HEK293 (cell line): ENCODE measurements at regions not wholly inside any gene's neighbourhood (a gene's known extent, or its start where the extent isn't known, plus 50 kb on each side); places are given as distances from the start of the nearest gene placed in this dataset.

Experiments used
- CTCF ChIA-PET: fragments of 350-600 bp; formaldehyde crosslinking; extraction: SDS; loops from one replicate; lab custom pipeline; 2021; ENCODE audit warnings: antibody characterized with exemption; lab: Yijun Ruan, JAX
- POLR2A ChIA-PET: fragments of 300-600 bp; formaldehyde crosslinking; extraction: SDS; loops from one replicate; lab custom pipeline; 2020; ENCODE audit warnings: antibody characterized with exemption, inconsistent platforms; lab: Yijun Ruan, JAX
- H3K27ac ChIP-seq: fragments of 200-500 bp; sonication (Bioruptor generic); 2 replicates; pipeline ENCODE4 v1.5.1; 2014; ENCODE audit warnings: low read depth, low read length, control low read depth, inconsistent platforms; ENCODE audit errors: extremely low read depth
- H3K36me3 ChIP-seq, 2 experiments: fragments of 200-500 bp in 1 of 2; sonication (Bioruptor generic) in 1 of 2; 1 replicate in 1 of 2; 2 replicates in 1 of 2; pipeline ENCODE4 v1.5.1; 2014 to 2017; ENCODE audit warnings: inconsistent platforms in 2 of 2, low read length in 2 of 2; ENCODE audit not compliant: control insufficient read depth in 2 of 2, insufficient read depth in 1 of 2
- H3K4me1 ChIP-seq: fragments of 200-500 bp; sonication (Bioruptor generic); 2 replicates; pipeline ENCODE4 v1.5.1; 2014; ENCODE audit warnings: mild to moderate bottlenecking, low read length, inconsistent platforms; ENCODE audit not compliant: control insufficient read depth, insufficient read depth
- H3K4me3 ChIP-seq: 2 replicates; pipeline ENCODE4 v1.5.1; 2011; ENCODE audit warnings: low read depth, mild to moderate bottlenecking, control low read depth, low read length, moderate library complexity
- H3K9me3 ChIP-seq: fragments of 200-500 bp; sonication (Bioruptor generic); 2 replicates; pipeline ENCODE4 v1.5.1; 2014; ENCODE audit warnings: low read depth, low read length, inconsistent platforms; ENCODE audit not compliant: control insufficient read depth, insufficient read depth
- GLI4 ChIP-seq: fragments of 450-650 bp; formaldehyde crosslinking; IDR thresholded peaks from 2 replicates; pipeline ENCODE4 v1.5.1; 2016; ENCODE audit warnings: missing biosample characterization, missing genetic modification characterization
- HOXC10 ChIP-seq: sonication (generic); formaldehyde crosslinking; IDR thresholded peaks from 2 replicates; pipeline ENCODE4 v1.8.1; 2023; ENCODE audit warnings: mild to moderate bottlenecking, missing genetic modification reagents
- MEIS1 ChIP-seq: sonication (generic); formaldehyde crosslinking; IDR thresholded peaks from 2 replicates; pipeline ENCODE4 v1.8.1; 2022; ENCODE audit warnings: missing genetic modification reagents, mild to moderate bottlenecking, borderline replicate concordance
- RBAK ChIP-seq: fragments of 450-650 bp; formaldehyde crosslinking; IDR thresholded peaks from 2 replicates; pipeline ENCODE4 v1.5.1; 2016; ENCODE audit warnings: missing biosample characterization, missing genetic modification characterization
- SETDB1 ChIP-seq: IDR thresholded peaks from one replicate; pipeline ENCODE4 v1.6.1; 2017; ENCODE audit warnings: mild to moderate bottlenecking, low read length, moderate library complexity, mixed read lengths; ENCODE audit not compliant: insufficient read length
- ZBTB7A ChIP-seq: fragments of 450-650 bp; formaldehyde crosslinking; IDR thresholded peaks from 2 replicates; pipeline ENCODE4 v1.5.1; 2016; ENCODE audit warnings: low read depth, missing biosample characterization, missing genetic modification characterization
- ZFP41 ChIP-seq: fragments of 450-650 bp; formaldehyde crosslinking; IDR thresholded peaks from 2 replicates; pipeline ENCODE4 v1.5.1; 2016; ENCODE audit warnings: missing biosample characterization, missing genetic modification characterization, borderline replicate concordance
- ZNF175 ChIP-seq: fragments of 450-650 bp; formaldehyde crosslinking; IDR thresholded peaks from 2 replicates; pipeline ENCODE4 v1.5.1; 2016; ENCODE audit warnings: missing biosample characterization, missing genetic modification characterization
- ZNF23 ChIP-seq: fragments of 450-650 bp; formaldehyde crosslinking; IDR thresholded peaks from 2 replicates; pipeline ENCODE4 v1.5.1; 2016; ENCODE audit warnings: missing biosample characterization, missing genetic modification characterization, borderline replicate concordance
- ZNF239 ChIP-seq: fragments of 450-650 bp; formaldehyde crosslinking; IDR thresholded peaks from 2 replicates; pipeline ENCODE4 v1.5.1; 2016; ENCODE audit warnings: missing biosample characterization, missing genetic modification characterization
- ZNF266 ChIP-seq: fragments of 450-650 bp; formaldehyde crosslinking; IDR thresholded peaks from 2 replicates; pipeline ENCODE4 v1.5.1; 2016; ENCODE audit warnings: missing biosample characterization, missing genetic modification characterization, low read depth
- ZNF292 ChIP-seq: fragments of 450-650 bp; formaldehyde crosslinking; IDR thresholded peaks from 2 replicates; pipeline ENCODE4 v1.5.1; 2016; ENCODE audit warnings: low read depth, missing biosample characterization, missing genetic modification characterization, borderline replicate concordance
- ZNF324 ChIP-seq: fragments of 450-650 bp; formaldehyde crosslinking; IDR thresholded peaks from 2 replicates; pipeline ENCODE4 v1.5.1; 2016; ENCODE audit warnings: missing biosample characterization, missing genetic modification characterization
- ZNF341 ChIP-seq: fragments of 450-650 bp; formaldehyde crosslinking; IDR thresholded peaks from 2 replicates; pipeline ENCODE4; 2016; ENCODE audit warnings: low read depth, missing biosample characterization, missing genetic modification characterization
- ZNF449 ChIP-seq: fragments of 450-650 bp; formaldehyde crosslinking; IDR thresholded peaks from 2 replicates; pipeline ENCODE4 v1.5.1; 2017; ENCODE audit warnings: missing biosample characterization, mild to moderate bottlenecking, missing genetic modification characterization, moderate library complexity
- ZNF473 ChIP-seq: fragments of 450-650 bp; formaldehyde crosslinking; IDR thresholded peaks from 2 replicates; pipeline ENCODE4 v1.5.1; 2017; ENCODE audit warnings: missing biosample characterization, missing genetic modification characterization
- ZNF488 ChIP-seq: fragments of 450-650 bp; formaldehyde crosslinking; IDR thresholded peaks from 2 replicates; pipeline ENCODE4 v1.5.1; 2016; ENCODE audit warnings: missing biosample characterization, missing genetic modification characterization
- ZNF561 ChIP-seq: fragments of 450-650 bp; IDR thresholded peaks from 2 replicates; pipeline ENCODE4 v1.5.1; 2018; ENCODE audit warnings: missing biosample characterization, missing genetic modification characterization, borderline replicate concordance
- ZNF621 ChIP-seq: fragments of 450-650 bp; formaldehyde crosslinking; IDR thresholded peaks from 2 replicates; pipeline ENCODE4 v1.5.1; 2017; ENCODE audit warnings: missing biosample characterization, missing genetic modification characterization
- ZNF626 ChIP-seq: fragments of 450-650 bp; sonication (Bioruptor Pico); formaldehyde crosslinking; IDR thresholded peaks from 2 replicates; pipeline ENCODE4 v1.5.1; 2018; ENCODE audit warnings: missing biosample characterization, missing genetic modification characterization, inconsistent platforms
- ZNF658 ChIP-seq: fragments of 450-650 bp; formaldehyde crosslinking; IDR thresholded peaks from 2 replicates; pipeline ENCODE4; 2016; ENCODE audit warnings: missing biosample characterization, missing genetic modification characterization
- ZSCAN23 ChIP-seq: fragments of 450-650 bp; formaldehyde crosslinking; IDR thresholded peaks from 2 replicates; pipeline ENCODE4 v1.5.1; 2016; ENCODE audit warnings: missing biosample characterization, missing genetic modification characterization
- TF ChIP-seq, protein P1 (sequence below): fragments of 450-650 bp; formaldehyde crosslinking; IDR thresholded peaks from 2 replicates; pipeline ENCODE4 v1.5.1; 2016; ENCODE audit warnings: missing biosample characterization, missing genetic modification characterization
- TF ChIP-seq, protein P2 (sequence below): fragments of 450-650 bp; formaldehyde crosslinking; IDR thresholded peaks from 2 replicates; pipeline ENCODE4 v1.5.1; 2016; ENCODE audit warnings: missing biosample characterization, missing genetic modification characterization, borderline replicate concordance
- TF ChIP-seq, protein P3 (sequence below): fragments of 450-650 bp; formaldehyde crosslinking; IDR thresholded peaks from 2 replicates; pipeline ENCODE4 v1.5.1; 2016; ENCODE audit warnings: missing biosample characterization, missing genetic modification characterization

- H3K4me3 ChIP-seq, result no peak overlapping the region
- TF ChIP-seq ZNF239 (tag by site-specific recombination) (no peak), ZNF449 (tag by site-specific recombination) (no peak), ZNF175 (tag by site-specific recombination) (no peak), ZBTB7A (tag by site-specific recombination) (no peak), ZNF658 (tag by site-specific recombination) (no peak), ZNF621 (no peak), ZNF561 (tag by site-specific recombination) (no peak), ZNF626 (tag by site-specific recombination) (no peak), ZNF473 (tag by site-specific recombination) (no peak), ZNF341 (no peak), ZNF23 (tag by site-specific recombination) (no peak), ZNF488 (tag by site-specific recombination) (no peak), HOXC10 (CRISPR knock-in tag) (no peak), ZNF324 (tag by site-specific recombination) (no peak), MEIS1 (CRISPR knock-in tag) (no peak), GLI4 (tag by site-specific recombination) (no peak), ZNF266 (tag by site-specific recombination) (no peak), ZNF292 (tag by site-specific recombination) (no peak)
- TF ChIP-seq, protein P1, sequence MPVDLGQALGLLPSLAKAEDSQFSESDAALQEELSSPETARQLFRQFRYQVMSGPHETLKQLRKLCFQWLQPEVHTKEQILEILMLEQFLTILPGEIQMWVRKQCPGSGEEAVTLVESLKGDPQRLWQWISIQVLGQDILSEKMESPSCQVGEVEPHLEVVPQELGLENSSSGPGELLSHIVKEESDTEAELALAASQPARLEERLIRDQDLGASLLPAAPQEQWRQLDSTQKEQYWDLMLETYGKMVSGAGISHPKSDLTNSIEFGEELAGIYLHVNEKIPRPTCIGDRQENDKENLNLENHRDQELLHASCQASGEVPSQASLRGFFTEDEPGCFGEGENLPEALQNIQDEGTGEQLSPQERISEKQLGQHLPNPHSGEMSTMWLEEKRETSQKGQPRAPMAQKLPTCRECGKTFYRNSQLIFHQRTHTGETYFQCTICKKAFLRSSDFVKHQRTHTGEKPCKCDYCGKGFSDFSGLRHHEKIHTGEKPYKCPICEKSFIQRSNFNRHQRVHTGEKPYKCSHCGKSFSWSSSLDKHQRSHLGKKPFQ (tag by site-specific recombination), result no peak
- TF ChIP-seq, protein P2, sequence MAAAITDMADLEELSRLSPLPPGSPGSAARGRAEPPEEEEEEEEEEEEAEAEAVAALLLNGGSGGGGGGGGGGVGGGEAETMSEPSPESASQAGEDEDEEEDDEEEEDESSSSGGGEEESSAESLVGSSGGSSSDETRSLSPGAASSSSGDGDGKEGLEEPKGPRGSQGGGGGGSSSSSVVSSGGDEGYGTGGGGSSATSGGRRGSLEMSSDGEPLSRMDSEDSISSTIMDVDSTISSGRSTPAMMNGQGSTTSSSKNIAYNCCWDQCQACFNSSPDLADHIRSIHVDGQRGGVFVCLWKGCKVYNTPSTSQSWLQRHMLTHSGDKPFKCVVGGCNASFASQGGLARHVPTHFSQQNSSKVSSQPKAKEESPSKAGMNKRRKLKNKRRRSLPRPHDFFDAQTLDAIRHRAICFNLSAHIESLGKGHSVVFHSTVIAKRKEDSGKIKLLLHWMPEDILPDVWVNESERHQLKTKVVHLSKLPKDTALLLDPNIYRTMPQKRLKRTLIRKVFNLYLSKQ (tag by site-specific recombination), result no peak
- TF ChIP-seq, all 188 proteins: peak for 0
- H3K36me3 ChIP-seq, result no peaks in the 10 kb centered on the region
- H3K27ac ChIP-seq, result no peak overlapping the region
- ChIA-PET POLR2A (no interaction called here), CTCF (interaction anchor here (0.8 to 3.2 kb wide), 2 partner anchors 26 to 436 kb away, joined by 3 to 14 read pairs; partner anchors contain the start of gene IGFBP3)
- no peaks in the 10 kb centered on the region for H3K4me1 ChIP-seq
- H3K9me3 ChIP-seq, result no peaks in the 10 kb centered on the region
These were observed 436.8 kb upstream of the IGFBP3 start for GRCh38 chr7:46357851-46358250.

DNA sequence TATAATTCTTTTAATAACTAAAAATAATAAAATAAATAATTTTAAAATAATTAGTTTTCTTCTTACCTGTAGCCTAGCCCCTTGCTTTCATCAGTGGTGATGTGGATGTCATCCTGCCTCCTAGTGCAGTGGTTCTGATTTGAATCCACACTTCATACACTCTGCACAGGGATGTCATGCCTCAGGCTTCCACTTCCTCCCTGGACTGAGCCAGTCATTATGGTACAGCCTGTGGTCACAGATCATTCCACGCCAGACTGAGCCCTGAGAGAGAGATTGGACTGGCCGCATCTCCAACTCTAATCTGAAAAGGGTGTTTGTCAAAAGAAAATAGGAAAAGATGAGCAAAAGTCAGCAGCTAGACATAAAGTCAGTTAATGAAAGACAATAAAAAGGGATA lies 436.2 kb upstream of the IGFBP3 start:
- TF ChIP-seq SETDB1 (no peak), ZFP41 (tag by site-specific recombination) (no peak), ZSCAN23 (tag by site-specific recombination) (no peak), RBAK (tag by site-specific recombination) (no peak)
- TF ChIP-seq, protein P3, sequence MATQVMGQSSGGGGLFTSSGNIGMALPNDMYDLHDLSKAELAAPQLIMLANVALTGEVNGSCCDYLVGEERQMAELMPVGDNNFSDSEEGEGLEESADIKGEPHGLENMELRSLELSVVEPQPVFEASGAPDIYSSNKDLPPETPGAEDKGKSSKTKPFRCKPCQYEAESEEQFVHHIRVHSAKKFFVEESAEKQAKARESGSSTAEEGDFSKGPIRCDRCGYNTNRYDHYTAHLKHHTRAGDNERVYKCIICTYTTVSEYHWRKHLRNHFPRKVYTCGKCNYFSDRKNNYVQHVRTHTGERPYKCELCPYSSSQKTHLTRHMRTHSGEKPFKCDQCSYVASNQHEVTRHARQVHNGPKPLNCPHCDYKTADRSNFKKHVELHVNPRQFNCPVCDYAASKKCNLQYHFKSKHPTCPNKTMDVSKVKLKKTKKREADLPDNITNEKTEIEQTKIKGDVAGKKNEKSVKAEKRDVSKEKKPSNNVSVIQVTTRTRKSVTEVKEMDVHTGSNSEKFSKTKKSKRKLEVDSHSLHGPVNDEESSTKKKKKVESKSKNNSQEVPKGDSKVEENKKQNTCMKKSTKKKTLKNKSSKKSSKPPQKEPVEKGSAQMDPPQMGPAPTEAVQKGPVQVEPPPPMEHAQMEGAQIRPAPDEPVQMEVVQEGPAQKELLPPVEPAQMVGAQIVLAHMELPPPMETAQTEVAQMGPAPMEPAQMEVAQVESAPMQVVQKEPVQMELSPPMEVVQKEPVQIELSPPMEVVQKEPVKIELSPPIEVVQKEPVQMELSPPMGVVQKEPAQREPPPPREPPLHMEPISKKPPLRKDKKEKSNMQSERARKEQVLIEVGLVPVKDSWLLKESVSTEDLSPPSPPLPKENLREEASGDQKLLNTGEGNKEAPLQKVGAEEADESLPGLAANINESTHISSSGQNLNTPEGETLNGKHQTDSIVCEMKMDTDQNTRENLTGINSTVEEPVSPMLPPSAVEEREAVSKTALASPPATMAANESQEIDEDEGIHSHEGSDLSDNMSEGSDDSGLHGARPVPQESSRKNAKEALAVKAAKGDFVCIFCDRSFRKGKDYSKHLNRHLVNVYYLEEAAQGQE (tag by site-specific recombination), result no peak
- TF ChIP-seq, all 188 proteins: peak for 0
- Histone ChIP-seq H3K9me3 (no peaks in the 10 kb centered on the region), H3K27ac (no peak overlapping the region), H3K4me3 (no peak overlapping the region), H3K4me1 (no peaks in the 10 kb centered on the region), H3K36me3 (no peaks in the 10 kb centered on the region)
- CTCF ChIA-PET, result interaction anchor here (3.2 kb wide), 1 partner anchor 435 kb away, joined by 14 read pairs; the partner anchor contains the start of gene IGFBP3
- POLR2A ChIA-PET, result no interaction called here
